ENCODE measurements at regions not wholly inside any gene's neighbourhood (a gene's known extent, or its start where the extent isn't known, plus 50 kb on each side); places are given as distances from the start of the nearest gene placed in this dataset.

- no peaks in the 10 kb centered on the region for H3K4me1 ChIP-seq
- intact Hi-C loops (cut with DNase I; ENCODE audit: low total_unique reads) = no loop called here
- TF ChIP-seq POLR2A (IDR thresholded peaks at IDR 0.05) (no peak), CTCF (IDR thresholded peaks at IDR 0.05) (no peak)
- H3K36me3 ChIP-seq = no peaks in the 10 kb centered on the region
- no peak overlapping the region for H3K4me3 ChIP-seq
- H3K27me3 ChIP-seq = no peaks in the 10 kb centered on the region
- no peak overlapping the region for H3K27ac ChIP-seq
- no peak for DNase-seq
- no peaks in the 10 kb centered on the region for H3K9me3 ChIP-seq
Observed at GRCh38 chr2:155033652-155034051, 335.2 kb downstream of the KCNJ3 start.

GRCh38 chr2:155030296-155030695 lies 331.8 kb downstream of the KCNJ3 start:
- intact Hi-C loops (cut with DNase I; ENCODE audit: low total_unique reads) = no loop called here
- DNase-seq = no peak
- Histone ChIP-seq H3K27me3 (no peaks in the 10 kb centered on the region), H3K4me3 (no peak overlapping the region), H3K27ac (no peak overlapping the region), H3K4me1 (no peaks in the 10 kb centered on the region), H3K9me3 (no peaks in the 10 kb centered on the region), H3K36me3 (no peaks in the 10 kb centered on the region)
- TF ChIP-seq POLR2A (IDR thresholded peaks at IDR 0.05) = no peak
- no peak for TF ChIP-seq CTCF (IDR thresholded peaks at IDR 0.05)

DNA sequence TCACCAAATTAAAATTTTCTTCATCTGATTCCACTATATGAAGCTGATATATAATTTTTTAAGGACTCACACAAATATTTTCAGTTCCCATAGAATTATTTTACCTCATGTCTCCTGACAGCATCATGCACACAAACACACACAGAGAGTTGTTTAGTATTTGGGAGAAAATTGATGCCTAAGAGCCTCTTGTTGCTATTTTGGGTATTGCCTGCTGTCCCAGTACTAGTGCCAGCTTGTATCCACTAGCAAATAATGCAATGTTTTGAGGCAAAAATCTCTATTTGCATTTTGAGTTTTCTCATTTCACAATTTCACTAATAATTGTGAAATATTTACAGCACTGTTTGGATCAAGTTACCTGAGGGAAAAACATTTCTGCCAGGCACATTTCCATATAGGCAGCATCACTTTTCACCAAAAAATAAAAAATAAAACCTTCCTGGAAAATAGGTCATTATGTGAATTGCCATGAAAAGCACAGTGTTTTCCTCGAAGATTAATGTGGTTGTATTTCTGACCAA lies 328.2 kb downstream of the KCNJ3 start:
- H3K4me3 ChIP-seq = no peak overlapping the region
- no peak for TF ChIP-seq POLR2A (IDR thresholded peaks at IDR 0.05)
- no peak for TF ChIP-seq CTCF (IDR thresholded peaks at IDR 0.05)
- intact Hi-C loops (cut with DNase I; ENCODE audit: low total_unique reads) = no loop called here
- H3K27me3 ChIP-seq = no peaks in the 10 kb centered on the region
- no peaks in the 10 kb centered on the region for H3K36me3 ChIP-seq
- no peaks in the 10 kb centered on the region for H3K9me3 ChIP-seq
- H3K27ac ChIP-seq = no peak overlapping the region
- DNase-seq = no peak
- no peaks in the 10 kb centered on the region for H3K4me1 ChIP-seq

- Histone ChIP-seq H3K4me3 (no peak overlapping the region), H3K27ac (no peak overlapping the region), H3K9me3 (no peaks in the 10 kb centered on the region), H3K36me3 (no peaks in the 10 kb centered on the region), H3K4me1 (no peaks in the 10 kb centered on the region), H3K27me3 (no peaks in the 10 kb centered on the region)
- TF ChIP-seq CTCF (IDR thresholded peaks at IDR 0.05) = no peak
- TF ChIP-seq POLR2A (IDR thresholded peaks at IDR 0.05) = no peak
- intact Hi-C loops (cut with DNase I; ENCODE audit: low total_unique reads) = no loop called here
- DNase-seq = no peak
Observed at GRCh38 chr2:155023674-155024073, 325.2 kb downstream of the KCNJ3 start.

DNA sequence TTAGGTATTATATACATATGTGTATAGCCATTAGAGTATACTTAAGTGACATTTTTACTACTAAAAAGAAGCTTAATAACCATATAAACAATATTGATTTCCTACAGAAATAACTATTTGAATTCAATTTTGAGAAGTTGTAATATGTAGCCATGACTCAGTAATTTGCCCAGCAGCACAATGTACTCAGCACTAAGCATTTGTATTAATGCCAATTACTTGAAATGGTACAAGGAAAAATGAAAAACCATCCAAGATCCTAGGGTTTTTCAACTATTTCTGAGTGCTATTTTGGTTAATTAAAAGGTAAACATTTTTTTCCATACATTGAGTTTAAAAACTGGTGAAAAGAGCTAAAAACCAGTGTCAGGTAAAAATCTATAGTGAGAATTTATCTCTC lies 324.0 kb downstream of the KCNJ3 start:
- H3K36me3 ChIP-seq = no peaks in the 10 kb centered on the region
- no peak overlapping the region for H3K27ac ChIP-seq
- H3K9me3 ChIP-seq = no peaks in the 10 kb centered on the region
- no peak overlapping the region for H3K4me3 ChIP-seq
- H3K4me1 ChIP-seq = no peaks in the 10 kb centered on the region
- intact Hi-C loops (cut with DNase I; ENCODE audit: low total_unique reads) = no loop called here
- no peak for TF ChIP-seq POLR2A (IDR thresholded peaks at IDR 0.05)
- no peak for TF ChIP-seq CTCF (IDR thresholded peaks at IDR 0.05)
- no peak for DNase-seq
- no peaks in the 10 kb centered on the region for H3K27me3 ChIP-seq
